Amniotic stem cell (primary cell): ENCODE measurements at regions not wholly inside any gene's neighbourhood (a gene's known extent, or its start where the extent isn't known, plus 50 kb on each side); places are given as distances from the start of the nearest gene placed in this dataset.
"Not testable (repeated sequence)": the region's sequence is repeated elsewhere in the genome, so short reads cannot be mapped to it uniquely, and the experiment has no call there.

Experiments used
- DNase-seq: peaks from one replicate; lab custom pipeline; 2025; lab: John Stamatoyannopoulos, UW

DNA sequence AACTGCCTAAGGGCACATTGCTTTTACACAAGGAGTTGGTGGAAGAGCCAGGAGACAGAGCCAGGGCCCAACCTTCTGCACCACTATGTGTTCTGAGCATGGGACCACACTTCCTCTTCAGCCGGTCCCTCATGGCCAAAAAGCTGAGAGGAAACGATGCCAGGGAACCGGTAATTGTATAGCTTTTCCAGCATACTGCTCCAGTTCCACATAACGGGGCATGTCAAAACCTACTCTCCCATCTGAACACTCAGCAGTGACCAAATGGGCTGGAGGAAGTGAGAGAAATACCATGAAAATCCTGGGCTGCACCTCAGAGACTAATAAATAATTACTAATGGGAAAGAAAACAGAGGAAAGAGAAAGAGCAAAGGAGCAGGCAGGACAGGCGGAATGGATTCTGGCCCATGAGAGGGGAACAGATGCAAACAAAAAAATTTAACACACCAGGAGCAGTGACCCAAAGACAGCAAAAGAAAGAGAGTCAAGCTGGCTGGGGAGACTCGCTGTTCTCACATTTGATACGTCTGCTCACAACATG is 52.0 kb upstream of the BMP2 start:
- no peak for DNase-seq

DNA sequence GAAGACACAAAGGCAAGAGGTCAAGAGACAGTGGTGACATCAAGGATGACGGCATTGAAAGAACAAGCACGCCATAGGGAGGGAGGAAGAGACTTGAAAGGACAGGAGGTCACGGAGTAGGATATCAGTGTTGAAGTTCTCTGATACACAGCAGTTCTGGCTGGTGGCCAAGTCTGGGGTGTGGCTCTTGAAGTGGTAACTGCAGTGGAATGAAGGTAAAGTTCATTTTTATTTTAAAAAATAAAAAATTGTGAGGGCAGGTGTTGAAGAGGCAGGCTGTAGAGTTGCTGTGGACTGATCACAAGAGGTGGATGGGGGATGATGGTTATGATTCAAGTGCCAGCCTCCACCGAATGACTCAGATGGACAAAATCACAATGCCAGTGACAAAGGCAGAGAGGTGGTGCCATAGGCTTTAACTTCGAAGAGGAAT is 53.2 kb upstream of the BMP2 start:
- no peak for DNase-seq

DNA sequence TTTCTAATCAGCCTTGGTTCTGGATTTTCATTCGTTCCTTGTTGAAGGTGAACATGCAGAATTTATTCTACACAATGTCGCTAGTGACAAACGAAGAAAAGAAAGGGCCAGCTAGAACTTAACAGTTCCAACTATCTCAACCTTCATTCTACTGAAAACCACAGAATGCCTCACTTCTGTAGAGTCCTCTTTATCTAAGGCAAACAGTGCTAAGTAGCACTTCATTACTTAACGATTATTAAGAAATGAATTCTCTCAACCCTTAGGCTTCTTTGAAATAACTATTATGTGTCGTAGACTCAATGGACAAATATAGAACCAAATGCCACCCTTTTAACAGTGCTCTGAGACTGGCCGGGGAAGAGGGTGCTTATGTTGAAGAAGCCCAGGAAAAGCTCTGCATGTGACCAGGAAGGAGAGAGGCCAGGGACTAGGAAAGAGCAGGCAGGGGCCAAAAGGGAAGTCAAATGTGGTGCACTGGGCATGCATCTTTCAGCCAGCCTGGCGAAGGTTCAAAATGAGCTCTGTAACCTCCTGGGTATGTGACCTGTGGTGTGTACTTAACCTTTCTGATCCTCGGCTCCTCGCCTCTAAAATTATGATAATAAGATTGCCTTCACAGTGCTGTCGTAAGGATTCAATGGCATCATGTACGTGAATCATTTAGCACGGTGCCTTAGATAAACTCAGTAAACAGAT is 55.4 kb upstream of the BMP2 start:
- DNase-seq = no peak

DNA sequence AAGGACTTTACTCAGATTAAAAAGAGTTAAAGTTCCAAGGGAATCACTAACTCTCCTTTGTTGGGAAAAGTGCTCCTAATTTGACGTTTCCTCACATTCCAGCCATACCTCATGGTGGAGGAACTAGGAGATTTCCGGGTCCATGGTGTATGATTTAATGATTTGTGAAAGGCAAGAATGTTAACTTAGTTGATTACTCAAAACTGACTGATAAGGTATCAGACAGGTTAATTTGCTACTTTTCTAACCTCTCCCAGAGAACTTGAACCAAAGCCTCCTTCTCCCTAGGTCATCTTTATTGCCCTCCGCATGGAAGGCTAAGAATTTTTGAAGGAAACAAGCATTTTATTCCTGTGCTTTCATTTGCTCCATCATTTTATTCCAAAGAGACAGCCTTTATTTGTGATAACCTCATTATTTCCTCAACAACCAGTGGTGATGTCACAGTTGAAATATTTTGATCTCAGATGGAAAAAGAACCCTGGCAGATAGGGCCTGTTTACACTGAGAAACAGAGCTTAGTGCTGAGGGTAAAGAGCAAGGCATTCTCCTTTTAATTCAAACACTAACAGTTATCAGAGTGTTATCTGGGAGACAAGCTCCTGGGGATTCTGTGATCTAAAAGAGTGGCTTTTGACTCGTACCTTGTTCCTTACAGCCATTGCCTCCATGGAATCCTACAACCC is 57.4 kb upstream of the BMP2 start:
- DNase-seq = no peak

DNA sequence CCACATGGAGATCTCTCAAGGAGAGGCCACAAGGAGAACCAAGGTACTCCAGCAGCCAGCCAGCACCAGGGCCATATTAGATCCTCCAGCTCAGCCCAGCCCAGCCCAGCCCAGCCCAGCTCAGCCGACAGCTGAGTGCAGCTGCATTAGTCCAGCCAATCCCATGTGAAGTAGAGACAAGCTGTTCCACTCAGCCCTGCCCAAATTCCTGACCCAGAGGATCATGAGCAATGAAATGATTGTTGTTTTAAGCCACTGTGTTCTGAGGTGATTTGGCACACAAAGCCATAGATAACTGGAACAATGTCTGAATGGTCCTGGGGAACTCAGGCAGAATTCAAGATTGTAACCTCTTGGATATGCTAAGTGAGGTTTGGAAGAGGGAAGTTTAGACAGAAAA is 59.5 kb upstream of the BMP2 start:
- no peak for DNase-seq

DNA sequence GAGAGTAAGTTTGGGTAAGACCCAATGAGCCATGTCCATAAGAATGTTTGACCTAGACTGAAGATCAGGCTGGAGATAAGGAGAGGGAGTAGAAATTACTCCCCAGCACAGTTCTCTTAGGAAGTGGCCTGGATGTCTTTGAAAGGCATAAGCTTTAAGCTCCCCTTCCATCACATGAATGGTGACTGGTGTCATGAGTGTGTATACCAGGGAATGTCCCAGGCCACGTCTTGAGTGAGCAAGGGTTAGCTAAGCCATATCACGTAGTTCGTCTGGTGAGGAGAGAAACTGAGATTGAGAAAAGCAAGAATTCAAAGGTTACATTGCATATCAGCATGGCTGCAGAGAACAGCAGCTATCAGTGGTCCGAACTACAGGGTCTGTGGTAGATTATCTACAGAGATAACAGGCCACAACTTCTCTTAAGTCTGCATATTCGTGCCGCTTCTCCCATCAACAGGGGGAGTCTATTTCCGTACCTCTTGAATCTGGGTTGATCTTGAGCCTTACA is 60.1 kb upstream of the BMP2 start:
- DNase-seq = no peak

DNA sequence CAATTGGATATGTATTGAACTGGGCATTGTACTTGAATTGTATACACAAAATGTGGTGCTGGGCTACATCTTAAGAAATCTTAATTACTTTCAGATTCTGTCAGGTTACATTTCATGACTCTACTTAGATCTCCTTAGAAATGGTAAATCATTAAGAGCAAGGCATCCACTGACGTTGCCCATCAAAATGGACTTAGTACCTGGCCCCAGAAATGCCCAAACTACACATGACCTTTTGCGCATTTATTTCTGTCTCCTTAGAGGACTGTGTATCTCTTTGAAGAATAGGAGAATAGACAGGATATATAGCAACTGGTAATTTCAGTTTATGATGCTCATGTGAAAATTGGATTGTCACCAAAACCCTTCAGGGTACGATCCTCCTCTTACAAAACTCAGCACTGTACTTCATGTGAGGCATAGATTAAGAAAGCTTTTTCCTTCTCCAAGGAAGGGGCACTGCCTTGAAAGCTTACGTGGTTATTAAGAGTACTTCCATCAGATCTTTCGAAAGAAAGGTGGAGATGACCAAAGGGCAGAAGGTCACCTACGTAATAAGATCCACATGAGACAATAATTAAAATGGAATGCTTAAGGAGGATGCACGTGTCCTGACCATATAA is 61.4 kb upstream of the BMP2 start:
- DNase-seq = no peak

DNA sequence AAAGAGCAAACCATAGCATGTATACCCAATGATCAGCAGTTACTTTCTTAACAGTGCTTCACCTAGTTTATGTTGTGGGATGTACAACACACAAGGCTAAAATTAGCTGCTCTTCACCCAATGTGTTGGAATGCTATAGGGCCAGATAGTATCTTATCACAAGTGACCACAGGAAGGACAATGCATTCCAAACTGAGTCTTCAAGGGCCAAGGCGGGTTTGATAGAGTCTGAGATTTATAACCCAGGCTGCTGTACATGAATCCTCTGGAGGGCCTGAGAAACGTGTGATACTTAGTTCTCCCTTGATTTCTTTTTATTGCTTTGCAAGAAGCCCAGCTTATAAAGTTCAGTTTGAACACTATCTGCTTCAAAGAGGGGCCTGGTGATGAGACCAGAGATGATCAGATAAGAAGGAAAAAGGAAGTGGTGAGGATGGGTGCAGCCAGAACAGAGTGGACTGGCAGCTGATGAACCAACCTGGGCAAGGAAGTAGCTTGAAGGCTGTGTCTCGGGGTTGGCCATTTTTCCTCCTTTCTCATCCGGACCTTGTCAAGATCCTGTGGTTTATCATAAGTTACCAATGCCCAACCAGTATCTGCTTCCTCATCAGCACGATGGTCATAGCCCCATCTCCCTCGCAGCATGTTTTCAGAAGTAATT is 62.2 kb upstream of the BMP2 start:
- no peak for DNase-seq

DNA sequence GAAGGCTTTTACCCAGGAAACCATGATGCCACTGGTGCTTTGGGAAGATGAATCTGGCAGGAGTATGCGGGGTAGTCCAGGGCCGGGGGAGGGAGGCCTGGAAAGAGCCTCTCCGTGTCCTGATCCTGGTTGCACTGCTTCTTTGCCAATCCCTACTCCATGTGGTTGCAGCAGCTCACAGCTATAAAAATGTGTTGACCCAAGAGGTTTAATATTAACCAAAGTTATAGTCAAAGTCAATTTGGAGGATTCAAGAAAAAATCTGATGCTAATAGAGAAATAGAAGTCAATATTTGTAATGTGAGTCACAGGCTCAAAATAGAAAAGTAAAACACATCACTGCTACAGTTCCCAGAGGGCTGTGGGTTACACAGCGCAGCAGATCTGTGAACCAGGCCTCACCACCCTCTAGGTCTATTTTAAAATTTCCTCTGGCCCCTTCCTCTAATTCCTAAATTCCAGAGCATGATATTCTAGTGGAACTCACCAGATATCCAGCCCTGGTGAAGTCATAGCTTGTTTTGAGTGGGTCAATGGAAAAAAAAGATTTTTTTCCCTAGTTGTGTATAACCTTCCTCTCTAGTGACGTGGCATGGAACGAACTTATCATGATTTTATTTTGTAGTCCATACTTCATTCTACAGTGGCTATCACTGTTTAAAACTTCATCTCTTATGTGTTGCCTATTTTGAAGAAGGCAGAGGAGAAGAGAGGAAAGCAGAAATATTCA is 63.2 kb upstream of the BMP2 start:
- no peak for DNase-seq

DNA sequence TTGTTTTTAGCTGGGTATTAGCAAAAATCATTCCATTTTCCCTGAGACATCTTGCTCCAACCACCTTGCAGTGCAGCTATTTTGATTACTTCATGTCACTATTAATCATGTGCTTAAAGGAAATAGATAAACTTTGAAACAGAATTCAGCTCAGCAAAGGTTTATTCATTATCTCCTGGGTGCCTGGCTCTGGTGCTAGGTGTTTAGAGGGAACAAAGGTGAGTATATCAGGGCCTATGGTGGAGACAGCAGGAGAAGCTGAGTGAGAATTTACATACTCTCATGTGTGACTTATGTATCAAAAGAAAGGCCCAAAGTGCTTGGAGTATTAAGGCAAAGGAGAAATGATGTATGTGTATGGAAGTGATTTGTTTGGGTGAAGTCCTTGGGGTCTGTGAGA is 63.8 kb upstream of the BMP2 start:
- DNase-seq = no peak

DNA sequence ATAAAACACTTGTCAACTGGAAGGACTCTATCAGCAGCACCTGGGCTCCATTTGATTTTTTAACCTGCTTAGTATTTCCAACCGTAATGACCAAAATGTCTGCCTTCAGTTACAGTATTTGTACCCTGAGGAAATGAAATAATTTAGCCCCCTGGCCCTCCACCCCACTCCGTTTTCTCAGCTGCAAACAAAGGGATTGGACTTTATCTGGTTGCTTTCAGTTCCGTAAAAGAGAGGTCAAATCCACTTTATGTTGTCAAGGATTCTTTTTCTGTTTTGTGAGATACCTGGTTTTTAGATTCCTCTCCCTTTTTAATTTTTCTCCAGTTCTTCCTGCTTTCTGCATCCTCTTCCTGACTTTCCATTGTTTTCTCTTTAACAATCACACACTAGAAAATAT is 64.4 kb upstream of the BMP2 start:
- DNase-seq = no peak

DNA sequence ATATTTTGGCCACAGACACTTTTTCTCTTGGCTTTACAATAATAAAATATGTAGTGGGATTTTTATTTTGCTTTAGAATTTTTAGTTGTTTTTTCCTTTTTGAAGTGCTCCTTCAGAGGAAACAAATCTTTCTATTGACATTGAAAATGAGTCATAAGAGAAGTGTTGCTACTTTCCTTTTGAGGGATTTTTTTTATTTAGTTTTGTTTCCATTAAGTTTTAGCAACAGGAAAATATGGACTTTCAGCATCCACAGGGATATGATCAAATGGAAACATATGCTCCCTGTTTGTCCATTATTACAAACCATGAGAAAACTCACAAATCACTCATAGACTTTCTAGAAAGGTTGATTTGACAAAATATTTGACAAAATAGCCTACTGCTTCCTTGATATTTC is 65.3 kb upstream of the BMP2 start:
- no peak for DNase-seq

DNA sequence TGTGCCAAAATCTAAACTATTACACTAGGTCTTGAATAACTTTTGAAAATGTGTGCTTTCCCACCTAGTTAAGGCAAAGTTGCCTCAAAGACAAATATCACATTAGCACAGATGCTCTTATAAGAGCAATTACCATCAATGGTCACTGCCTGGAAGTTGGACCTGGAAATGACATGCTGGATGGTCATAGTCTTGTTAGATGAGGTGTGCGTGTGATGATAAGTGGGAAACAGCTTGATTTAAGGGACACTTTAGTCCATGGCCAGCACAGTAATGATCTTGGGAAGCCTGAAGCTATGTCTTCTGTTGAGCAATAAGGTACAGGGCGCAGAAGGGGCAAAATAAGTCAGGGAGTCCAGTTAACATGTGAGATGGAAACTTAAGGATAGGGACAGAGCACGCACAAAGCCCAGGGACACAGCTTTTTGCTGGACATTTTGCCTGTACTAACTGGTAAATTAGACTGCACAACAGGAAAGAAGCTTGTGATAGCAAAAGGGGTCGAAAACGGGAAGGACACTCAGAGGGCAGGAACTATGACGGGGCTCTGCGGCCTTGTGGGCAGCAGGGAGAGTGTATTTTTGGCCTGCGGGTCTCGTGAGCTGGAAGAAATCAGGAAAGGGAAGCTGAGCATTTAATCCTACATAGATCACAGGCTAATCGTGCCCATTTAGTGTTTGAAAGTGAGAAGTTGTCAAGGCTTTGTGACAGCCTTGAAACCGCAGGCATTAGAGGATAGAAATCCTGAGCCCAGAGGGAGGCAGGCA is 66.7 kb upstream of the BMP2 start:
- no peak for DNase-seq

DNA sequence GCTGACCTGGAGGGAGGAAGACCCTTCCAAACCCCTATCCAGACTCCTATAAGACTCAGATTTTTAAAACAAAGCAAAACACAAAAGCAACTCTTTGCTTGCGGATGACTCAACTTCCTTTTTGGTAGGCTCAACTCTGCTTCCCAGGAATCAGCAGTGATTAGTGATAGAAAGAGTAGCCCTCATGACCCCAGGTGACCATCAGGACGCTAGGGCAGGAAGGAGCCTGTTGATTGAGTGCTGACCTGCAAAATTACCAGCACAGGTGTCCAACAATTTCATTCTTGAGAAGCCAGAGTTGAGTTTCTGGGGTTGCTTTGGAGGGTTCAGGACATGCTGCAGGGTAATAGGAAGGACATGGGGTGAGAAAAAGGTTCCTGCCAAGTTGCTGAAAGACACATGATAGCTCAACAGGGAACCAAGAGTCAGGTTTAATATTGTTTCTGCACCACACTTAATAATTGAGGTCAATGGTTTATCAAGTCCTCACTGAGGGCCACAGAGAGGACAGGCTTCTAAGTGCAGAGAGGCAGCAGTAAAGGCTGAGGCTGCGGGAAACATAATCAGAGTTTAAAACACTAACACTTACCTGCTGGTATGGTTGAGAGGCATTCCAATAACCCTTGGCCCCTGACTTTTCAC is 67.4 kb upstream of the BMP2 start:
- no peak for DNase-seq

DNA sequence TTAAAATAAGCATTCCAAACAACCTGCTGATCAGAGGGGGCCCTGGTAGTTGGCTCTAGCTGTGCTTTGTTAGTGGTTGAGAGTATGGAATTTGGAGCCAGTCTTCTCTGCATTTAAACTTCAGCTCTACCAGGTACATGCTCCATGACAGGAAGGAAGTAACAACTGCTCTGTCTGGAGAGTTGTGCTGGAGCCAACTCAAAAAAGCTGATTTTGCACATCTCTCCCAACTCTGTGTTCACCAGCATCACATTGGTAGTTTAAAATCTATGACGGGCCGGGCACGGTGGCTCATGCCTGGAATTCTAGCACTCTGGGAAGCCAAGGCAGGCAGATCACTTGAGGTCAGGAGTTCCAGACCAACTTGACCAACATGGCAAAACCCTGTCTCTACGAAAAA is 68.8 kb upstream of the BMP2 start:
- DNase-seq = no peak

DNA sequence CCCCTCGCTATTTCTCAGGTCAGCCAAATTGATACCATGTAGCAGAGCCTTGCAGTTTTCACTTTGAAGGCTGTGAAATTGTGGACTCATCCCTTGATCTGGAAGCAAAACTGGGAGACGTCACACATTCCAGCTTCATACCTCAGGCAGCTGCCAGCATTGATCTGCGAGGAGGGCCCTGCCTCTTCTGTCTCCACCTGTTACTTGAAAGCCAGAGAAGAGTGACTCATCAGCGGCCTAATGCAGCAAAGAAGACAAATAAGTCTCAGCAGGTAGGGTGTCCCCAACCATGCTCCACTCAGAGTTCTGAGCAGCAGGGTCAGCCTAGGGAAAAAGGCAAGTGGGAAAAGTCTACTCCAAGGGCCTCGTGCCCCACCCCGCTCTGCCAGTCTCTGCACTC is 69.4 kb upstream of the BMP2 start:
- no peak for DNase-seq

DNA sequence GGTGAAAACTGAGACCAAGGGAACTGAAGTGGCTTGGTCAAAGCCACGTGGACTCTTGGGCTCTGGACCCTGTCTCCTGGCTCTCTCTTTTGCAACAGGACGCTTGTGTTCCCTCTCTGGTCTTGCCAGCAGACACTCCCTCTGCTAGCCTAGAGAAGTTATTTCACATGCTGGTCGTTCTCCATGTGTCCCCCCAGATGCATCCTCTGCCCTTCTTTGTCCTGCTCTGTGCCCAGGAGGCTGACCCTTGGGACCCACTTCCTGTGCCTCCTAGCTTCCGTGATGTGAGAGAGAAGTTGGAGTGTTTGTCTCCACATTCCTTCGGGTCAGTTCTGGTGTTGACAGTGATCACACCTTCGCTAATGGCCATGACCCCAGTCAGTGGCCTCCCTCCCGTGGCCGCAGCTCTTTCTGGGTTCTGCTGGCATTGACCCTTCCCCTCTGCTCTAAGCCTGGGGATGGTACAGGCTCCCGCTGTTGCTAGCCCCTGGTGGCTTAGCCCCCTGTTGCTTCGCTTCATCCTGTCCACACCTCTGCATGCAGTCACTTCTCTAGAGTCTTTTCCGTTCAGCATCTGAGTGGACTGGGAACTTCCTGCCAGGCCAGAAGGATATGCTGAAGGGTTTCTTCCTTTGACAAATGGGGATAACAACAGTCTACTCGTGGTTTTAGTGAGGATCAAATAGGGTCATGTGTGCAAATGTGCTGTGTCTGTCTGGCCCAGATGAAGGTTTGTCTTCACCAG is 70.1 kb upstream of the BMP2 start:
- no peak for DNase-seq

DNA sequence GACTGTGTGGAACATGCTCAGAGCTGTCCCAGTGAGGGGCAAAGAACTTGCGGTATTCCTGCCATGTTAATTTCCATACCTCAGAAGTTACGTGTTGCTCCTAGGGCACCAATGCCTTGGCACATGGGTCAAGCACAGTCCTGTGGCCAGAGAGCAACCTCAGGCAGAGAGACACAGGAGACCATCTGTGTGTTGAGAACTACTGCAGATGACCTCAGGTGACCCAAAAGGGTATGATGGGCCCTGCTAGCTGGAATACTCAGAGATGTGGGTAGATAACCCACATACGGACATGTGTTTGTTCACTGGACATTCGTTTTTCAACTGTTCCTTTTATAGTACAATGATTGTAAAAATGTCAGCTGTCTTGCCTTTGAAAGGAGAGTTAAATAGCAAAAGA is 71.5 kb upstream of the BMP2 start:
- DNase-seq = no peak

DNA sequence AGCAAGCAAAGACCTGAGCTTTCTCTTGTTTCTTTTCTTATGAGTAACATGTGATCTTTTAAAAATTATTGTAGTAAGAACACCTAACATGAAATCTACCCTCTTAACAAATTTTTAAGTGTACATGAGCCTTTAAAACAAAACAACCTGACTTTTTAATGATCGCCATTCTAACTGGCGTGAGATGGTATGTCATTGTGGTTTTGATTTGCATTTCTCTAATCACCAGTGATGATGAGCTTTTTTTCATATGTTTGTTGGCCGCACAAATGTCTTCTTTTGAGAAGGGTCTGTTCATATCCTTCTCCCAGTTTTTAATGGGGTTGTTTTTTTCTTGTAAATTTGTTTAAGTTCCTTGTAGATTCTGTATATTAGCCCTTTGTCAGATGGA is 73.7 kb upstream of the BMP2 start:
- DNase-seq = not testable (repeated sequence)
